LNCaP clone FGC (cell line): ENCODE measurements at regions not wholly inside any gene's neighbourhood (a gene's known extent, or its start where the extent isn't known, plus 50 kb on each side); places are given as distances from the start of the nearest gene placed in this dataset.

Experiments used
- DNase-seq: peaks from one replicate; pipeline ENCODE4 v3.0.0-alpha.2; 2011; ENCODE audit warnings: low read depth
- H3K4me3 ChIP-seq: 2 replicates; pipeline ENCODE4 v1.5.1; 2011; ENCODE audit warnings: mild to moderate bottlenecking, low read depth, low read length, control low read depth
- CTCF ChIP-seq: IDR thresholded peaks from 2 replicates; pipeline ENCODE4 v1.5.1; 2012; ENCODE audit warnings: mild to moderate bottlenecking; ENCODE audit not compliant: control insufficient read depth, insufficient read depth; ENCODE audit errors: extremely low read depth

- DNase-seq, result no peak
- no peak for TF ChIP-seq CTCF
Observed at GRCh38 chr4:155495572-155496293, 119.0 kb upstream of the MAP9 start.

GRCh38 chr4:155494037-155494718, 117.4 kb upstream of the MAP9 start:
- no peak overlapping the region for H3K4me3 ChIP-seq
- no peak for TF ChIP-seq CTCF
- no peak for DNase-seq

More at GRCh38 chr4:155495572-155496293, 119.0 kb upstream of the MAP9 start:
- H3K4me3 ChIP-seq, result no peak overlapping the region

GRCh38 chr4:155491336-155492120, 114.8 kb upstream of the MAP9 start:
- H3K4me3 ChIP-seq, result no peak overlapping the region
- DNase-seq, result no peak
- no peak for TF ChIP-seq CTCF

- no peak for TF ChIP-seq CTCF
- no peak for DNase-seq
- H3K4me3 ChIP-seq, result no peak overlapping the region
Observed at GRCh38 chr4:155489271-155489670, 112.5 kb upstream of the MAP9 start.

- no peak for TF ChIP-seq CTCF
- no peak overlapping the region for H3K4me3 ChIP-seq
- no peak for DNase-seq
Observed at GRCh38 chr4:155488691-155489090, 111.9 kb upstream of the MAP9 start.

GRCh38 chr4:155487210-155487609, 110.4 kb upstream of the MAP9 start:
- no peak for TF ChIP-seq CTCF
- no peak for DNase-seq
- H3K4me3 ChIP-seq, result no peak overlapping the region
